CD4-positive, alpha-beta T cell (primary cell): ENCODE measurements at regions not wholly inside any gene's neighbourhood (a gene's known extent, or its start where the extent isn't known, plus 50 kb on each side); places are given as distances from the start of the nearest gene placed in this dataset.

Experiments used
- ATAC-seq: fragments of 200-7000 bp; cut with Tn5 transposase; one replicate; pipeline ENCODE4 v1.10.0; 2022; ENCODE audit warnings: mild to moderate bottlenecking; ENCODE audit not compliant: poor library complexity
- CTCF ChIA-PET: fragments of 350-600 bp; sonication (Branson Sonifier 250); formaldehyde crosslinking; loops from one replicate; lab custom pipeline; 2021; ENCODE audit warnings: antibody characterized with exemption, inconsistent platforms; lab: Charles Lee
- POLR2A ChIA-PET: fragments of 350-600 bp; sonication (Branson Sonifier 250); formaldehyde crosslinking; loops from one replicate; lab custom pipeline; 2021; ENCODE audit warnings: antibody characterized with exemption, inconsistent platforms; lab: Charles Lee
- DNase-seq, 14 experiments: peaks; one replicate each; pipeline ENCODE4 v3.0.0-alpha.2; 2013 to 2020; ENCODE audit warnings: mixed read lengths in 2 of 14
- H3K27ac ChIP-seq, 2 donors: one replicate each; pipeline versions ENCODE4 v1.5.1 to v1.7.0; 2013; ENCODE audit warnings: low read length in 2 of 2, low read depth in 1 of 2, mild to moderate bottlenecking in 1 of 2
- H3K27me3 ChIP-seq, 2 experiments: 1 replicate in 1 of 2; 2 replicates in 1 of 2; pipeline versions ENCODE4 v1.6.1 to v1.7.0; 2013; ENCODE audit warnings: low read length in 2 of 2, control low read depth in 1 of 2, mild to moderate bottlenecking in 1 of 2, moderate library complexity in 1 of 2; ENCODE audit not compliant: insufficient read depth in 2 of 2, control insufficient read depth in 1 of 2
- H3K36me3 ChIP-seq: one replicate; pipeline ENCODE4 v1.6.1; 2013; ENCODE audit warnings: low read length, control low read depth; ENCODE audit not compliant: insufficient read depth
- H3K4me1 ChIP-seq: one replicate; pipeline ENCODE4 v1.6.1; 2013; ENCODE audit warnings: low read length, control low read depth; ENCODE audit not compliant: insufficient read depth
- H3K4me3 ChIP-seq: one replicate; pipeline ENCODE4 v1.5.1; 2013; ENCODE audit warnings: mild to moderate bottlenecking, low read length, moderate library complexity
- H3K9me3 ChIP-seq, 2 experiments: 1 replicate in 1 of 2; 2 replicates in 1 of 2; pipeline versions ENCODE4 v1.6.1 to v1.7.0; 2013; ENCODE audit warnings: low read length in 2 of 2, mild to moderate bottlenecking in 2 of 2, control low read depth in 1 of 2, moderate library complexity in 1 of 2; ENCODE audit not compliant: control insufficient read depth in 1 of 2, insufficient read depth in 1 of 2
- H3K27ac Mint-ChIP-seq: one replicate; pipeline ENCODE4 v1.8.0; 2020; ENCODE audit warnings: mixed read lengths
- H3K27me3 Mint-ChIP-seq: one replicate; pipeline ENCODE4 v1.8.0; 2021; ENCODE audit warnings: mixed read lengths
- H3K36me3 Mint-ChIP-seq: one replicate; pipeline ENCODE4 v1.8.0; 2021; ENCODE audit warnings: low read depth, mixed read lengths
- H3K4me1 Mint-ChIP-seq: one replicate; pipeline ENCODE4 v1.8.0; 2021; ENCODE audit warnings: low read depth, mixed read lengths
- H3K4me3 Mint-ChIP-seq: one replicate; pipeline ENCODE4 v1.8.0; 2020; ENCODE audit warnings: mild to moderate bottlenecking, mixed read lengths
- H3K9me3 Mint-ChIP-seq: one replicate; pipeline ENCODE4 v1.8.0; 2020; ENCODE audit warnings: mixed read lengths
- intact Hi-C, 2 experiments: fragments of 100-400 bp; cut with DNase I in 1 of 2; cut with micrococcal nuclease in 1 of 2; formaldehyde crosslinking; loops; one replicate each; pipeline versions ENCODE4 v1.15.1 to v1.9.0; 2023 to 2025; cut with DNase I, micrococcal nuclease
- TF ChIP-seq, protein P1 (sequence below): fragments of 200-600 bp; IDR thresholded peaks from one replicate; pipeline ENCODE4 v1.8.0; 2022; ENCODE audit warnings: antibody characterized with exemption, mild to moderate bottlenecking

GRCh38 chr1:100622966-100623762, 85.2 kb downstream of the GPR88 start:
- intact Hi-C loops, result no loop called here
- Mint-ChIP-seq H3K27me3 (no peaks in the 10 kb centered on the region), H3K36me3 (no peaks in the 10 kb centered on the region), H3K4me3 (no peak overlapping the region), H3K27ac (no peak overlapping the region), H3K4me1 (no peaks in the 10 kb centered on the region), H3K9me3 (no peaks in the 10 kb centered on the region)
- peaks cover 0 to 6% of the 10 kb centered on the region in 2 experiments for H3K27me3 ChIP-seq
- POLR2A ChIA-PET, result no interaction called here
- ATAC-seq (no peak), DNase-seq (no peak)
- CTCF ChIA-PET, result interaction anchor here (0.6 to 0.9 kb wide), 2 partner anchors 10 to 119 kb away, joined by 3 read pairs; no protein-coding TSS in a partner anchor
- TF ChIP-seq, protein P1, sequence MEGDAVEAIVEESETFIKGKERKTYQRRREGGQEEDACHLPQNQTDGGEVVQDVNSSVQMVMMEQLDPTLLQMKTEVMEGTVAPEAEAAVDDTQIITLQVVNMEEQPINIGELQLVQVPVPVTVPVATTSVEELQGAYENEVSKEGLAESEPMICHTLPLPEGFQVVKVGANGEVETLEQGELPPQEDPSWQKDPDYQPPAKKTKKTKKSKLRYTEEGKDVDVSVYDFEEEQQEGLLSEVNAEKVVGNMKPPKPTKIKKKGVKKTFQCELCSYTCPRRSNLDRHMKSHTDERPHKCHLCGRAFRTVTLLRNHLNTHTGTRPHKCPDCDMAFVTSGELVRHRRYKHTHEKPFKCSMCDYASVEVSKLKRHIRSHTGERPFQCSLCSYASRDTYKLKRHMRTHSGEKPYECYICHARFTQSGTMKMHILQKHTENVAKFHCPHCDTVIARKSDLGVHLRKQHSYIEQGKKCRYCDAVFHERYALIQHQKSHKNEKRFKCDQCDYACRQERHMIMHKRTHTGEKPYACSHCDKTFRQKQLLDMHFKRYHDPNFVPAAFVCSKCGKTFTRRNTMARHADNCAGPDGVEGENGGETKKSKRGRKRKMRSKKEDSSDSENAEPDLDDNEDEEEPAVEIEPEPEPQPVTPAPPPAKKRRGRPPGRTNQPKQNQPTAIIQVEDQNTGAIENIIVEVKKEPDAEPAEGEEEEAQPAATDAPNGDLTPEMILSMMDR, result no peak
- no peaks in the 10 kb centered on the region for H3K9me3 ChIP-seq
- H3K4me3 ChIP-seq, result no peak overlapping the region
- H3K4me1 ChIP-seq, result no peaks in the 10 kb centered on the region
- H3K27ac ChIP-seq, result no peak overlapping the region
- no peaks in the 10 kb centered on the region for H3K36me3 ChIP-seq

DNA sequence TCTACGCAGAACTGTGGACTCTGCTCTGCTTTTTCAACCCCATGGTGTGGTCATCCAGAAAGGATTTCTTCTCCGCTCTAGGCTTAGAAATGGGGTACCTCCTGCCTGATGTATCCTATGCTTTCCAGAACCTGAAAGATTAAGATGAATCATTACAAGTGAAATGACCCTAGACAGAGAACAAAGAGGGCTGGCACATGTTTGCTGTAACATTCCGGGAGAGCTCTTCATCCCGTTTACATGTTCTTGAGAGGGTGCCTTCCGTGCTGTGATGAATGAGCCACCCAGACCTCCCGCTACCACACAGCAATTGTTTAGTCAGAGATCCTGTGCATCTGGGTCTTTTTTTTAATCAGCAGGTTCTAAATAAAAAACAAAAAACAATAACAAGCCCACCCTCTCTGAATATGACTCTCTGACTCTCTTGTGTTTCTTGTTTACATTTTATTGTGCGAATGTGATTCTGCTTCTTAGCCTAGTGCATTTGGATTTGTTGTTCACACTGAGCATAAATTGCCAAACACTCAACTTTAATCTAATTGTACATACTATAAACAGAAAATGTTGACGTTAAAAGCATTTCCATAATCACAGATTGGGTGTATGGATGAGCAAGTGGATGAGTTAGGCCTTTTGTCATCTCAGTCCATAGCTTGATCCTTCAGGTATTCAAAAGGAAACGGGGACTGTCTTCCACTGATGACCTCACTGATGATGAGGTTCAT, 87.1 kb downstream of the GPR88 start:
- H3K36me3 Mint-ChIP-seq, result no peaks in the 10 kb centered on the region
- H3K27me3 Mint-ChIP-seq, result peaks cover 5% of the 10 kb centered on the region
- Histone ChIP-seq H3K9me3 (no peaks in the 10 kb centered on the region), H3K27ac (no peak overlapping the region), H3K36me3 (no peaks in the 10 kb centered on the region), H3K4me3 (no peak overlapping the region), H3K27me3 (peaks cover 0 to 3% of the 10 kb centered on the region in 2 experiments), H3K4me1 (no peaks in the 10 kb centered on the region)
- H3K4me3 Mint-ChIP-seq, result no peak overlapping the region
- ChIA-PET CTCF (interaction anchor here (1.0 kb wide), 1 partner anchor 11 kb away, joined by 3 read pairs; no protein-coding TSS in a partner anchor), POLR2A (no interaction called here)
- no peaks in the 10 kb centered on the region for H3K9me3 Mint-ChIP-seq
- ATAC-seq, result no peak
- no peak overlapping the region for H3K27ac Mint-ChIP-seq
- TF ChIP-seq, protein P1, result no peak
- intact Hi-C loops, result loop anchor here in 1 of 2 experiments (1.0 kb wide), 1 partner anchor 10 kb away; no protein-coding TSS in a partner anchor
- H3K4me1 Mint-ChIP-seq, result no peaks in the 10 kb centered on the region
- no peak for DNase-seq

GRCh38 chr1:100626397-100626796, 88.5 kb downstream of the GPR88 start:
- Mint-ChIP-seq H3K27me3 (peaks cover 5% of the 10 kb centered on the region), H3K27ac (no peak overlapping the region), H3K9me3 (no peaks in the 10 kb centered on the region), H3K4me1 (no peaks in the 10 kb centered on the region), H3K36me3 (no peaks in the 10 kb centered on the region), H3K4me3 (no peak overlapping the region)
- Histone ChIP-seq H3K36me3 (no peaks in the 10 kb centered on the region), H3K27me3 (peaks cover 0 to 3% of the 10 kb centered on the region in 2 experiments), H3K4me3 (no peak overlapping the region), H3K4me1 (no peaks in the 10 kb centered on the region), H3K9me3 (no peaks in the 10 kb centered on the region), H3K27ac (no peak overlapping the region)
- no peak for DNase-seq
- ATAC-seq, result no peak
- TF ChIP-seq, protein P1, result no peak
- ChIA-PET CTCF (no interaction called here), POLR2A (no interaction called here)
- intact Hi-C loops, result no loop called here
